Dendritic cell treated with granulocyte-macrophage colony-stimulating factor and Interleukin-4, amounts not matched to agents 40 ng/mL and 50 ng/mL, for 4 days (primary cell): ENCODE measurements at regions not wholly inside any gene's neighbourhood (a gene's known extent, or its start where the extent isn't known, plus 50 kb on each side); places are given as distances from the start of the nearest gene placed in this dataset.

Source experiments
- H3K27ac Mint-ChIP-seq: one replicate; pipeline ENCODE4 v1.8.0; 2022; ENCODE audit warnings: mild to moderate bottlenecking, mixed read lengths
- H3K27me3 Mint-ChIP-seq: one replicate; pipeline ENCODE4 v1.8.0; 2022; ENCODE audit warnings: mild to moderate bottlenecking, mixed read lengths
- H3K36me3 Mint-ChIP-seq: one replicate; pipeline ENCODE4 v1.8.0; 2022; ENCODE audit warnings: low read depth, mixed read lengths
- H3K4me1 Mint-ChIP-seq: one replicate; pipeline ENCODE4 v1.8.0; 2022; ENCODE audit warnings: low read depth, mixed read lengths
- H3K4me3 Mint-ChIP-seq: one replicate; pipeline ENCODE4 v1.8.0; 2022; ENCODE audit warnings: mild to moderate bottlenecking, moderate library complexity, mixed read lengths
- H3K9me3 Mint-ChIP-seq: one replicate; pipeline ENCODE4 v1.8.0; 2022; ENCODE audit warnings: mixed read lengths
- intact Hi-C: fragments of 100-400 bp; cut with micrococcal nuclease; formaldehyde crosslinking; loops from one replicate; pipeline ENCODE4 v1.15.0; 2022

DNA sequence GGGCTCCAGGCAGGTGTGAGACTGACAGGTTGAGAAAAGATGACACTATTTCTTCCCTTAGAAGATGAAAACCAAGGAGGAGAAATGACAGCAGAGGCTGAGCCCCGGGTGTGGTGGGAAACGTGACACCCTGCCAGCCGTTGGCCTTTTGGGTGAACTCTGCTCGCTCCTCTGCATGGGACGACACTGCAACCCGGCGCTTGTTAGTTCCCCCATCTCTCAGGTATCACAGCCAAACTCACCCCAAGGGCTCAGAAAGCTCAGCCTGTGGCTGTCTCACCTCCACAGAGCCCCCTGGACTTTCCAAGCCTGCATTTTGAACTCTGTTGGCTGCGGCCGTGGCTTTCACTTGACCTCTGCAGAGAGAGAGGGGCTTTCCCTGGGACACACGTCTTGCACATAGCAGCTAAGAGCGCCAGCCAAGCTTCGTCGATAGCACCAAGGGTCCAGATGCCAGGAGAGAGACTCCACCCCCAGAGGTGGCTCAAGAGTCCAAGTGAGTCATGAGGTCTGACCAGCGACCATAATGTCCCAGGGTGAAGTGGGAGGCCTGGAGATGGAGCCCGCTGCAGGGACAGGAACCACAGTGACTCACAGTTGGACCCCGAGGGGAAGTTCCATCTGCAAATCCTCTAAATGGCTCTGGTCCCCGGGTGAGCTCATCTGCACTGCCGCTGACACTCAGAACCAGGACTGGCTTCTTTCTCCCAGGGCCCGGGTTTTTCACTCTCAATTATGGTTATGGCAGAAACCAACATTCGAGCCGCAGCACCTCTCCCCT is 301.9 kb downstream of the SOX9 start:
- H3K27me3 Mint-ChIP-seq, result no peaks in the 10 kb centered on the region
- H3K27ac Mint-ChIP-seq, result no peak overlapping the region
- intact Hi-C loops, result no loop called here
- H3K9me3 Mint-ChIP-seq, result peaks cover 17% of the 10 kb centered on the region
- H3K4me3 Mint-ChIP-seq, result no peak overlapping the region
- H3K36me3 Mint-ChIP-seq, result no peaks in the 10 kb centered on the region
- no peaks in the 10 kb centered on the region for H3K4me1 Mint-ChIP-seq

DNA sequence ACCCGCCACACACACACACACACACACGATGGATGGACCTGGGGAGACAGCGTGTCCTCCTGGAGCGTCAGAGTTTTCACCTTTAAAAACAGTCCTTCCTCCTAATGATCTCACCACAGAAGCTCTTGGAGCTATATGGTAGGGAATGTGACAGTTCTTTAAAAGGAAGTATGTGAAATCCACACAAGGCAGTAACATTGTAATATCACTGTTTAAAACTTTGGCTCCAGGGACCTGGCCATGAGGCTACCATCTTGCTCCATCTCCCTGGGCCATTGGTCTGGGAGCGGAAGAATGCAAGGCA is 302.4 kb downstream of the SOX9 start:
- Mint-ChIP-seq H3K4me1 (no peaks in the 10 kb centered on the region), H3K4me3 (no peak overlapping the region)

GRCh38 chr17:72423718-72424117 is 302.9 kb downstream of the SOX9 start:
- H3K27ac Mint-ChIP-seq, result no peak overlapping the region
- peaks cover 7% of the 10 kb centered on the region for H3K9me3 Mint-ChIP-seq
- H3K27me3 Mint-ChIP-seq, result no peaks in the 10 kb centered on the region
- no peaks in the 10 kb centered on the region for H3K4me1 Mint-ChIP-seq
- intact Hi-C loops, result no loop called here
- no peak overlapping the region for H3K4me3 Mint-ChIP-seq
- H3K36me3 Mint-ChIP-seq, result no peaks in the 10 kb centered on the region

More for the DNA sequence above, 302.4 kb downstream of the SOX9 start:
- H3K36me3 Mint-ChIP-seq, result no peaks in the 10 kb centered on the region
- peaks cover 12% of the 10 kb centered on the region for H3K9me3 Mint-ChIP-seq
- intact Hi-C loops, result no loop called here
- no peak overlapping the region for H3K27ac Mint-ChIP-seq
- H3K27me3 Mint-ChIP-seq, result no peaks in the 10 kb centered on the region

DNA sequence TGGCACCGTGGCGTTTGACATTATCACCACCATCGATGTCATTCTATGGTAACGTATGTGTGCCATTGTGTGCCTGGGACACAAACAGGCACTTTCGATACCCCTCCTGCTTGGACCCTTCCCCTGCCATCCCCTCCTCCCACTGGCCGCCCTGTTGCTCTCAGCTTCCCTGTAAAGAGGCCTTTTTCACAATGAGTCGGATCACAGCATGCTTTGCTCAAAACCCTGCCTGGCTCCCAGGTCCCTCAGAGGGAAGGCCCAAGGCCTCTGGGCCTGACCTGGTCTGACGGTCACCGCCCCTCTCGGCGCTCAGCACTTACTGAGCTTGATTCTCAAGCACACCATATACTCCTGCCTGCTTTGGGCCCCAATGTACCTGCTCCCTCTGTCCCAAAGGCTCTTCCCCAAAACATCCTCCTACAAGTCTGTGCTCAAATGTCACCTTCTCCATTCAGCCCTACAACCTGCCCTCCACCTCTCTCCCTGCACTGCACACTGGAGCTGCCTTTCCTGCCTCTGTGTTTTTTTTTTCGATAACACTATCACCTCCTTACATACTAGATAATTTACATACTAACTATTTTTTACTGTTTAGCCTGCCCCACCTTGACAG is 303.8 kb downstream of the SOX9 start:
- Mint-ChIP-seq H3K27ac (no peak overlapping the region), H3K9me3 (no peaks in the 10 kb centered on the region), H3K4me3 (no peak overlapping the region), H3K27me3 (no peaks in the 10 kb centered on the region), H3K36me3 (no peaks in the 10 kb centered on the region), H3K4me1 (no peaks in the 10 kb centered on the region)
- intact Hi-C loops, result no loop called here

DNA sequence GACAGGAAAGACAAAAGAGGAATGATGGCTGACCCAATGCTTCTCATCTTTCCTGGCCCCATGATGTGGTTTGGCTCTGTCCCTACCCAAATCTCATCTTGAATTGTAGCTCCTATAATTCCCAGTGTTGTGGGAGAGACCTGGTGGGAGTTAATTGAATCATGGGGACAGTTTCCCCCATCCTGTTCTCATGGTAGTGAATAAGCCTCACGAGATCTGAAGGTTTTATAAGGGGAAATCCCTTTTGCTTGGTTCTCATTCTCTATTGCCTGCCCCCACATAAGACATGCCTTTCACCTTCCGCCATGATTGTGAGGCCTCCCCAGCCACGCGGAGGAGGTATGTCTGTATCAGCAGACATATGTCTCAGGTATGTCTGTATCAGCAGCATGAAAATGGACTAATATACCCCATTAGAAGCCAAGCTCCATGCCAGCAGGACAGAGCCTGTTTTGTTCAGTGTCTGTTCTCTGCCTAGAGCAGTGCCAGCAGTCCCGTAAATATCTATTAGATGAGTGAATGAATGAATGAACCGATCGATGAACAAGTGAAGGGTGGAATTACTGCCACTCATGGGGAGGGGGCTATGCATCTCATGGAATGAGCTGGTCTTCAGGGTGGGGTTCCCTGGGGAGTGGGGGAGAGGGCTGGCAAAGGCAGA is 304.4 kb downstream of the SOX9 start:
- Mint-ChIP-seq H3K4me3 (no peak overlapping the region), H3K27me3 (no peaks in the 10 kb centered on the region), H3K4me1 (no peaks in the 10 kb centered on the region), H3K36me3 (no peaks in the 10 kb centered on the region), H3K27ac (no peak overlapping the region), H3K9me3 (no peaks in the 10 kb centered on the region)
- intact Hi-C loops, result no loop called here

DNA sequence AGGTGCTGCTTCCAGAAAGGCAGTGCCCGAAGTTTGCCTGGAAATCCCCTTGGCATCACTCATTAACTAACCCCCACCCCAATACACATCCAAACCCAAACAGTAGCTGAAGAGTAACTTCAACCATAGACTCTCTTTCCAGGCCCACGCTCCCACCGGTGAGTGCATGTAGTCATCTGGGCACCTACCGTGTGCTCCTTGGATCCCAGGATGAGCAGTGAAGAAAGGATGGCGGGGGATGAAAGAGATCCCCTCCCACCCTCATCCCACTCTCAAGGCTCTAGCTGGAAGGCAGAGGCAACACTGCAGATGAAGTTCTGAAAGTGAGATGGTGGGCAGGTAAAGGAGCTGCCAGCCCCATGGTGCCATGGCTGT is 305.0 kb downstream of the SOX9 start:
- H3K4me1 Mint-ChIP-seq, result no peaks in the 10 kb centered on the region
- intact Hi-C loops, result no loop called here
- no peak overlapping the region for H3K4me3 Mint-ChIP-seq
- no peaks in the 10 kb centered on the region for H3K9me3 Mint-ChIP-seq
- no peak overlapping the region for H3K27ac Mint-ChIP-seq
- H3K27me3 Mint-ChIP-seq, result no peaks in the 10 kb centered on the region
- H3K36me3 Mint-ChIP-seq, result no peaks in the 10 kb centered on the region

GRCh38 chr17:72426321-72426720 is 305.5 kb downstream of the SOX9 start:
- Mint-ChIP-seq H3K36me3 (no peaks in the 10 kb centered on the region), H3K9me3 (no peaks in the 10 kb centered on the region)
- intact Hi-C loops, result no loop called here

DNA sequence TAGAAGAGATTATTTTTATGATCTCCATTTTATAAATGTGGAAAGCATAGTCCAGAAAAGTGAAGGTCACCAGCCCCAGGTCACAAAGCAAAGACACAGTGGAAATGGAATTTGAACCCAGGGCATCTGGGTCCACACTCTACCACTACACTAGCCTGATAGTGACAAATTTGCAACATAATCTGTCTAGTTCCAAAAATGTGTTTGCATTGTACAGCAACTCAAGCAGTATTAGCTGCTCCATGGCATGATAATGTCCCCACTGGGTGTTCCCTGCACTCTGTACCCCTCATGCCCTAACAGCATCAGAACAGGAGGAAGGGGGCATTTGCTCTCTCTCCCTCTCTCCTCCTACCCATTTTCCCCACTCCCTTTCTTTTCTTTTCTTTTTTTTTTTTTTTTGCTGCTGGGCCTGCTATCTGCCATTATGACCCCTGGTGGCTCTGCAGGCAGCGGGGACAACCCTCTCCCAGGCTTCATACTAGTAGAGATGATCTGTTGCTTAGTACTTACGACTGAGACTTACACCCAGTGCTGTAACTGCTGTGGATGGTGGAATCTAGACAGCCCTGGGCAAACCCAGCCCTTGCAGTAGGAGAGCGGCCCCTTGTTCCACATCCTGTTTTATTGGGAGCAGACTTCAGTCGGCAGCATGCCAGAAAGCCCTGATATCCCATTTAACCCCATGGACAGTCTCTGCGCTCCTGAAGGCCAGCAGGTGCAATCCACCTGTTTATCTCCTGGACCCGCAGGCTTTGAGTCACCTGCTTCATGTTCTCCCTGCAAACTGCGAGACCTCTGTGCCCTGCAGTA is 306.3 kb downstream of the SOX9 start:
- H3K4me1 Mint-ChIP-seq, result no peaks in the 10 kb centered on the region
- intact Hi-C loops, result no loop called here
- no peaks in the 10 kb centered on the region for H3K9me3 Mint-ChIP-seq
- no peaks in the 10 kb centered on the region for H3K36me3 Mint-ChIP-seq
- no peak overlapping the region for H3K27ac Mint-ChIP-seq
- no peak overlapping the region for H3K4me3 Mint-ChIP-seq
- H3K27me3 Mint-ChIP-seq, result no peaks in the 10 kb centered on the region

More at GRCh38 chr17:72426321-72426720, 305.5 kb downstream of the SOX9 start:
- no peak overlapping the region for H3K27ac Mint-ChIP-seq
- H3K27me3 Mint-ChIP-seq, result no peaks in the 10 kb centered on the region
- H3K4me3 Mint-ChIP-seq, result no peak overlapping the region
- H3K4me1 Mint-ChIP-seq, result no peaks in the 10 kb centered on the region

DNA sequence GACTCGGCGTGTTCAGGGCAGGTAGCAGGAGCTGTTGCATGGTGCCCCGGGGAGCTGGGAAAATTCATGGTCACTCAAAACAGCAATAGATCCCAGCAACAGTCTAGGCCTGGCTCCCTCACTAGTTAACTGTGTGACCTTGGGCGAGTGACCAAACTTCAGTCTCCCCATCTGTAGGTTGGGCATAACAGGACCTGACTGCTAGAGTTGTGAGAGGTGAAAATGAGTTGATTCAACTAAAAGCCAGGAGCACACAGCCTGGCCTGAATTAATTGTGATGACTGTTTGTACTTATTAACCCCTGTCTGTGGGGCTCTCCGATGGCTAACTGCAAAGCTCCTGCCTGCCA is 306.9 kb downstream of the SOX9 start:
- H3K36me3 Mint-ChIP-seq, result no peaks in the 10 kb centered on the region
- no peak overlapping the region for H3K27ac Mint-ChIP-seq

GRCh38 chr17:72429066-72429638 is 308.3 kb downstream of the SOX9 start:
- no peaks in the 10 kb centered on the region for H3K36me3 Mint-ChIP-seq
- H3K4me1 Mint-ChIP-seq, result no peaks in the 10 kb centered on the region
- peaks cover 2% of the 10 kb centered on the region for H3K27me3 Mint-ChIP-seq
- H3K9me3 Mint-ChIP-seq, result no peaks in the 10 kb centered on the region
- H3K27ac Mint-ChIP-seq, result no peak overlapping the region
- intact Hi-C loops, result no loop called here
- no peak overlapping the region for H3K4me3 Mint-ChIP-seq

More for the DNA sequence above, 306.9 kb downstream of the SOX9 start:
- H3K4me1 Mint-ChIP-seq, result no peaks in the 10 kb centered on the region
- peaks cover 1% of the 10 kb centered on the region for H3K27me3 Mint-ChIP-seq
- no peak overlapping the region for H3K4me3 Mint-ChIP-seq
- intact Hi-C loops, result no loop called here
- H3K9me3 Mint-ChIP-seq, result no peaks in the 10 kb centered on the region

DNA sequence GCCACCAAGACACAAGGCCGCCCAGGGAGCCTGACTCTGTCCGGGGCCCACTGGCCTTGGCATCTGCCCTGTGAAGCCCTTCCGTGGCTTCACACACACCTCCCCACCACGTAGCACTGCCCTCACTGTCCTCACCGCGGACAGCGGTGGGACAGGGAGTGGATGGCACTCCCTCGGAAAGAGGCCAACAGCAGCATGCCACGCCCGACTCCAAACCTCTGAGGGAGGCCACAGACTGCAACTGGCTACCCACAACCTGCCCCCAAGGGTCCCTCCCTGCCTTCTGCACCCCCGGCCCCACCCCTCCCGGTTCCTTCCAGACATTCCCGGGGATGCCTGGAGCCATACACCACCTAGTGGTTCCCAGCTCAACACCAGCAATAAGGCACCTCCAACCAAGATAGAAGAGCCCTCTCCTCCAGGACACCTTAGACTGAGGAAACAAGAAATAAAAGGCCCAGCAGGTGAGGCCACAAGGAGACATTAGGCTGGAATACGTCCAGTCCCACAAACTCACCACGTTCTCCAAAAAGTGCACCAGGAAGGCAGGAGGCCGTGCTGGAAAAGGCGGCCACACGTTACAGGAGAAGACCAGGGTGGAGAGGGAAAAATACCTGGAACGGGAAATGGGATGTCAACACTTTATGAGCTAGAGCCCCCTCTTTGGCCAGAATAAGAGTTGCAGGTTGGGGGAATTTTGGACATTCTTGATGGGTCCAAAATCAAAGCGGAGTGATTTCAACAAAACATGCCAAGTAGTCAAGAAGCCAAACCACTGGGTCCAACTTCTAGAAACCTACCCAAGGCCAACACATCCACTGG is 310.0 kb downstream of the SOX9 start:
- Mint-ChIP-seq H3K9me3 (no peaks in the 10 kb centered on the region), H3K27ac (no peak overlapping the region), H3K36me3 (no peaks in the 10 kb centered on the region), H3K4me1 (no peaks in the 10 kb centered on the region), H3K4me3 (no peak overlapping the region), H3K27me3 (peaks cover 2% of the 10 kb centered on the region)
- intact Hi-C loops, result no loop called here

GRCh38 chr17:72432143-72432621 is 311.4 kb downstream of the SOX9 start:
- H3K36me3 Mint-ChIP-seq, result no peaks in the 10 kb centered on the region
- no peak overlapping the region for H3K4me3 Mint-ChIP-seq
- intact Hi-C loops, result no loop called here
- no peaks in the 10 kb centered on the region for H3K4me1 Mint-ChIP-seq
- no peak overlapping the region for H3K27ac Mint-ChIP-seq
- peaks cover 2% of the 10 kb centered on the region for H3K27me3 Mint-ChIP-seq
- no peaks in the 10 kb centered on the region for H3K9me3 Mint-ChIP-seq

DNA sequence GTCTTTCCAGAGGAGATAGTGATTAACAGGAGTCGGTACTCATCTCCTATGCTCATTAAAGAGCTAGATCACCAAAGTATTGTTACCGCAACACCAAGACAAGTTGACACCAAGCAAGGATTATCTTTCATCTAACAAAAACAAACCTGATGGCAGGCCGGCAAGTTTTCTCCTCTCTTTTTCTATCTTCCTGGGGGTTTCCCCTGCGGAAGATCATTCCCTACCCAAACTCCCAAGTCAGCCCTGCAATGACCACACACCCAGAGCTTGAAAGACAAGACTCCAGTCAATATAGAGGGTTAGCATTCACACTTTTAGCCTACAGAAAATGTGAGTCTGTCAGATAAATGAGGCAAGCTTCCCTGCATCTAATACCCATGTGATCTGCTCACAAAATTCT is 312.1 kb downstream of the SOX9 start:
- intact Hi-C loops, result no loop called here
- Mint-ChIP-seq H3K27ac (no peak overlapping the region), H3K4me1 (no peaks in the 10 kb centered on the region), H3K36me3 (no peaks in the 10 kb centered on the region), H3K4me3 (no peak overlapping the region), H3K9me3 (no peaks in the 10 kb centered on the region), H3K27me3 (peaks cover 2% of the 10 kb centered on the region)
